ENCODE measurements at regions not wholly inside any gene's neighbourhood (a gene's known extent, or its start where the extent isn't known, plus 50 kb on each side); places are given as distances from the start of the nearest gene placed in this dataset.
A peak's percentile ranks its signal among the peaks of the same experiment; 100 is the strongest.

DNA sequence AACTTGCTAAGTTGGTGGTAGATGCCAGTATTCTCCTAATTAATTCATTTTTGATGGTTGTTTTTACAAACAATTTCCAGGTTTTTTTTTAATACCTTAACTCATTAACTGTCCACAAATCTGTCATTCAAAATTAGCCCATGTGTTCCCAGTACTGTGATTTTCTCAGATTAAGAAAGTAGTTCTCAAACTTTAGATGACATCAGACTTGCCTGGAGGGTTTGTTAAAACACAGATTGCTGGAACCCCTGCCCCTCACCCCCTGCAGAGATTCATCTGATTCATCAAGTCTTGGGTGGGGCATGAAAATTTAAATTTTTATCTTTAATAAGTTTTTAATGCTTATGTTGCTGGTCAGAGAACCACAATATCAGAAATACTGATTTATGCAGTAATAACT is 130.5 kb downstream of the BACH1 start:
- in situ Hi-C loops (cut with HindIII; ENCODE audit: low sequenced_read_pairs) = no loop called here
- TF ChIP-seq, protein P1, sequence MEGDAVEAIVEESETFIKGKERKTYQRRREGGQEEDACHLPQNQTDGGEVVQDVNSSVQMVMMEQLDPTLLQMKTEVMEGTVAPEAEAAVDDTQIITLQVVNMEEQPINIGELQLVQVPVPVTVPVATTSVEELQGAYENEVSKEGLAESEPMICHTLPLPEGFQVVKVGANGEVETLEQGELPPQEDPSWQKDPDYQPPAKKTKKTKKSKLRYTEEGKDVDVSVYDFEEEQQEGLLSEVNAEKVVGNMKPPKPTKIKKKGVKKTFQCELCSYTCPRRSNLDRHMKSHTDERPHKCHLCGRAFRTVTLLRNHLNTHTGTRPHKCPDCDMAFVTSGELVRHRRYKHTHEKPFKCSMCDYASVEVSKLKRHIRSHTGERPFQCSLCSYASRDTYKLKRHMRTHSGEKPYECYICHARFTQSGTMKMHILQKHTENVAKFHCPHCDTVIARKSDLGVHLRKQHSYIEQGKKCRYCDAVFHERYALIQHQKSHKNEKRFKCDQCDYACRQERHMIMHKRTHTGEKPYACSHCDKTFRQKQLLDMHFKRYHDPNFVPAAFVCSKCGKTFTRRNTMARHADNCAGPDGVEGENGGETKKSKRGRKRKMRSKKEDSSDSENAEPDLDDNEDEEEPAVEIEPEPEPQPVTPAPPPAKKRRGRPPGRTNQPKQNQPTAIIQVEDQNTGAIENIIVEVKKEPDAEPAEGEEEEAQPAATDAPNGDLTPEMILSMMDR (IDR thresholded peaks at IDR 0.05; ENCODE audit: low read depth, low read length) = no peak
- H3K4me3 ChIP-seq (ENCODE audit: low read depth, low read length) = no peak overlapping the region
- no peak for DNase-seq (ENCODE audit: low read depth, low spot score)

DNA sequence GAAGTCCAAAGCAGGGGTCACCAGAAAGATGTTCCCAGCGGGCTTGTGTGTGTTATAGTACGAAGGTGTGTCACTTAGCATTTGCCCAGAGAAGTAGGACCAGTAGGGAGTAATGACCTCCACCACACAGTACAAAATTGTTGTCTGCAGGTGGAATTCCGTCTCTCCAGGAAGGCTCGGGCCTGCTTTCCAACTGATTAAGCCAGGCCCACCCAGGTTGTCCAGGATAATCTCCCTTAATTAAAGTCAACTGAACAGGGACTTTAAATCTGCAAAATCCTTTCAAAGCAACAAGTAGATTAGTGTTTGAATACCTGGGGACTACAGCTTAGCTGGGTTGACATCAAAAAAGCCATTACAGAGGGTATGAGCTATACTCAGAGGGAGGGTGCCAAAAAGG is 131.3 kb downstream of the BACH1 start:
- in situ Hi-C loops (cut with HindIII; ENCODE audit: low sequenced_read_pairs) = no loop called here
- DNase-seq (ENCODE audit: low read depth, low spot score) = no peak
- TF ChIP-seq, protein P1 (IDR thresholded peaks at IDR 0.05; ENCODE audit: low read depth, low read length) = no peak
- no peak overlapping the region for H3K4me3 ChIP-seq (ENCODE audit: low read depth, low read length)

DNA sequence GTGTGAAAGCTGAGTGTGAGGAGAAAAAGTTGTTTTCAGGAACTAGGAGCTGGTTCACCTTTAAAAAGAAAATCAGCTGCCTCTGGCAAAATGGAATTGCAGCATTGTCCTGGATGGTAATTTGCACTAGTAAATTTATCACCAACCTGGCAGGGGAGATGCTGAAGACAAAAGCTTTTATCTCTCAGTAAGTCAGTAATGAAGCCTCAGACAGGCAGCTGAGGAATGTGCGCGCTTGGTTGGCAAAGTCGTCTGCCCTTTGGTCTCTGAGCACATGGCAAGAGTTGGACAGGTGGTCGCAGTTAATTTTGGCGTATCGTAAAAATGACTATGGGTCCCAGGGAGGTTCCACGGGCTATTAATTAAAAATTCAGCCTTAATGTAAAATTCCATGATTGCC is 131.9 kb downstream of the BACH1 start:
- TF ChIP-seq, protein P1 (IDR thresholded peaks at IDR 0.05; ENCODE audit: low read depth, low read length) = no peak
- in situ Hi-C loops (cut with HindIII; ENCODE audit: low sequenced_read_pairs) = no loop called here
- no peak for DNase-seq (ENCODE audit: low read depth, low spot score)
- no peak overlapping the region for H3K4me3 ChIP-seq (ENCODE audit: low read depth, low read length)

DNA sequence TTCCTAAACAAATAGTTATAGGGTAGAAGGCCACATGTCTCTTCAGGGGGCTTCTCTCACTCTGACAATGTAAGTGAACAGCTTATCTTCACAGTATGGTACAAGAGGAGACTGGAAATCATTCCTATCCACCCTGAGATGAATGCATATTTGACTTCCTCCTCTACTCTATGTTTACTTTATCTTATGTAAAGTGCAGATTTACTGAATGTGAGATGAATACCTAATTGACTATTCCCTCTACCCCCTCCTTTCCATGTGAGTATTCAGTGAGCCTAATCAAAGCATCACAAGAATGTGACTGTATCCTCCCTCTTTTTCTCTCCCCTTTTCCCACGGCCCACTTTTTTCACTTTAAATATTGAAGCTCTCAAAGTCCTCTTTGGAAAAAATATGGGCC is 132.5 kb downstream of the BACH1 start:
- no peak overlapping the region for H3K4me3 ChIP-seq (ENCODE audit: low read depth, low read length)
- in situ Hi-C loops (cut with HindIII; ENCODE audit: low sequenced_read_pairs) = no loop called here
- no peak for DNase-seq (ENCODE audit: low read depth, low spot score)
- TF ChIP-seq, protein P1 (IDR thresholded peaks at IDR 0.05; ENCODE audit: low read depth, low read length) = no peak

DNA sequence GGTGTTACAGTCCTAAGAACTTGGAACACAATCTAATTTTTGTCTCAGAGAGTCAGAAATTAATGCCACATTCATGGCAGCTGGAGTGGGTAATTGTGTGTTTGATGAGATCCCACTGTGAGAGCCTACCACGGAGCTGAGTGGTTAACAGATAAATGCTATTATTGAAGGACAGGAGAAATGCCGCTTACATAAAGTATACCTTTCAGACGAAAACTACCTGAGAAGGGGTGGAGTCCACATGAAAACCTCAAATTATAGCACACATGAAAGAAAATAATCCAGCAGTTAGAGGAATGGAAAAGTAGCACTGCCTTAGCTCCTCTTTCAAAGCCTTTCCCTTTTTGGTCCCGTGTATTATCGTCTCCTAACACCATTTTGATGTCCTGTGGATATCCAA is 133.0 kb downstream of the BACH1 start:
- H3K4me3 ChIP-seq (ENCODE audit: low read depth, low read length) = no peak overlapping the region
- in situ Hi-C loops (cut with HindIII; ENCODE audit: low sequenced_read_pairs) = no loop called here
- TF ChIP-seq, protein P1 (IDR thresholded peaks at IDR 0.05; ENCODE audit: low read depth, low read length) = no peak
- no peak for DNase-seq (ENCODE audit: low read depth, low spot score)

DNA sequence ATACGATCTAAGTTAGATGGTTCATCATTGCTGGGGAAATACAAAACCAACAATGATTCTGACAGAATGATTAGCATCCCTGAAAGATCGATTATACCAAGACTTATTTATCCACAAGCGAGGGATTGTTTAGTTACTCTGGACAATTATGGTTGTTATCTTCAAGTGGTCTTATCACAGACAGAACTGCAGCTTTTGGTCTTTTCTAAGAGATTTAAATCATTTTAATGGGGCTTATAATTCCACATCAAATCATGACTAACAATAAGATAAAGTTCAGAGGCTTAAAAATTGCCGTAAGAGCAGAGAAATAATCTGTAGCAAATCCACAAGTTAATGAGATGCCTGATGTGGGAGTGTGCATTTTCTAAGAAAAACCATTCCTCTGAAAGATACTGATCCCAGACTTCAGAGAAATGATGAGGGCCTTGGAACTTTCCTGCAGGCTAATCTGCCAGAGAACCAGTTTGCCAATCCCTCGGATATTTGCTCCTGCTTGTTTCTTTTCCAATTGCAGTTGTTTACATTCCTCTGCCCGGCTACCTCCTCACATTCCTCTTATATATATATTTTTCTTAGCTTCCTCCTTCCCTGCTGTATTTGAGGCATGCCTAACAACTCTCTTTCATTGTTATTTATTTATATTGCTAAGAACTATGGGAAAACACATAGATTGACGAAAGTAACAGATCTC is 134.8 kb downstream of the BACH1 start:
- TF ChIP-seq, protein P1 (IDR thresholded peaks at IDR 0.05; ENCODE audit: low read depth, low read length) = no peak
- peak; percentile 23 for DNase-seq (ENCODE audit: low read depth, low spot score)
- H3K4me3 ChIP-seq (ENCODE audit: low read depth, low read length) = no peak overlapping the region
- in situ Hi-C loops (cut with HindIII; ENCODE audit: low sequenced_read_pairs) = no loop called here
